HepG2 (cell line): ENCODE measurements at regions not wholly inside any gene's neighbourhood (a gene's known extent, or its start where the extent isn't known, plus 50 kb on each side); places are given as distances from the start of the nearest gene placed in this dataset.

Experiments
- ATAC-seq: fragments of 200-7000 bp; cut with Tn5 transposase; 3 replicates; pipeline ENCODE4 v1.9.1; 2020; ENCODE audit warnings: mild to moderate bottlenecking, moderate library complexity
- BruUV-seq: library from RNA; stranded (reverse); fragments of 400-500 nt; replicated peaks from 2 replicates; lab custom pipeline; 2021; lab: Mats Ljungman, UMichigan
- CTCF ChIA-PET: fragments of 300-600 bp; formaldehyde crosslinking; extraction: SDS; loops from one replicate; lab custom pipeline; 2021; ENCODE audit warnings: low total read pairs, inconsistent platforms, low intra/inter-chr PET ratio; lab: Yijun Ruan, JAX
- POLR2A ChIA-PET: fragments of 350-600 bp; sonication (Branson Sonifier 250); formaldehyde crosslinking; loops from one replicate; lab custom pipeline; 2020; ENCODE audit warnings: antibody characterized with exemption, inconsistent platforms; lab: Yijun Ruan, JAX
- DNase-seq: peaks from one replicate; pipeline ENCODE4 v3.0.0-alpha.2; 2015; ENCODE audit warnings: low spot score
- FAIRE-seq: peaks from 3 replicates; lab custom pipeline; 2011; peaks lifted over from hg19 to GRCh38; lab: Jason Lieb, UNC
- H2AFZ ChIP-seq: one replicate; pipeline ENCODE4 v1.6.1; 2011; ENCODE audit warnings: low read length, inconsistent platforms
- H3K27ac ChIP-seq: fragments of 300-600 bp; 3 replicates; pipeline ENCODE4 v1.8.0; 2011; ENCODE audit warnings: mixed run types, mild to moderate bottlenecking, mixed read lengths, low read length, inconsistent platforms; ENCODE audit not compliant: insufficient read depth; ENCODE audit errors: extremely low read length
- H3K27me3 ChIP-seq, 2 experiments: fragments of 200-600 bp in 1 of 2; 2 replicates in 1 of 2; 3 replicates in 1 of 2; pipeline versions ENCODE4 v1.6.0 to v1.8.0; 2011; ENCODE audit warnings: low read length in 2 of 2, mild to moderate bottlenecking in 2 of 2, moderate library complexity in 2 of 2, inconsistent platforms in 1 of 2; ENCODE audit not compliant: insufficient read depth in 2 of 2, control insufficient read depth in 1 of 2
- H3K36me3 ChIP-seq, 2 experiments: fragments of 200-600 bp in 1 of 2; replicated peaks in 1 of 2; 2 replicates in 1 of 2; 3 replicates in 1 of 2; pipeline versions ENCODE4 v1.5.1 to v1.8.0; 2011; ENCODE audit warnings: low read length in 2 of 2, inconsistent platforms in 1 of 2; ENCODE audit not compliant: insufficient read depth in 2 of 2, control insufficient read depth in 1 of 2
- H3K4me1 ChIP-seq: 2 replicates; pipeline ENCODE4 v1.5.1; 2012; ENCODE audit warnings: low read length, inconsistent platforms; ENCODE audit not compliant: insufficient read depth
- H3K4me2 ChIP-seq: 2 replicates; pipeline ENCODE4 v1.6.0; 2011; ENCODE audit warnings: low read depth, low read length, inconsistent platforms
- H3K4me3 ChIP-seq, 3 experiments: fragments of 200-600 bp in 1 of 3; sonication (generic), shearing (Covaris generic) in 1 of 3; replicated peaks in 1 of 3; 2 replicates each; pipeline ENCODE4 v1.5.1; 2011 to 2016; ENCODE audit warnings: low read length in 3 of 3, inconsistent platforms in 2 of 3, low read depth in 2 of 3, mild to moderate bottlenecking in 2 of 3, control low read depth in 1 of 3, mixed read lengths in 1 of 3; ENCODE audit not compliant: insufficient read depth in 1 of 3
- H3K79me2 ChIP-seq: one replicate; pipeline ENCODE4 v1.6.1; 2011; ENCODE audit warnings: low read length, inconsistent platforms; ENCODE audit not compliant: insufficient read depth
- H3K9ac ChIP-seq: 2 replicates; pipeline ENCODE4 v1.6.0; 2011; ENCODE audit warnings: mild to moderate bottlenecking, low read depth, low read length, inconsistent platforms; ENCODE audit not compliant: insufficient read depth
- H3K9me3 ChIP-seq: 2 replicates; pipeline ENCODE4 v1.5.1; 2012; ENCODE audit warnings: mild to moderate bottlenecking, low read length
- H4K20me1 ChIP-seq: 2 replicates; pipeline ENCODE4 v1.6.0; 2011; ENCODE audit warnings: inconsistent platforms, mild to moderate bottlenecking, low read length, moderate library complexity; ENCODE audit not compliant: insufficient read depth
- KAT7 ChIP-seq: IDR thresholded peaks from 2 replicates; pipeline ENCODE4 v1.6.1; 2018; ENCODE audit warnings: borderline replicate concordance, missing compliant biosample characterization
- MED13 ChIP-seq: sonication (generic); formaldehyde crosslinking; IDR thresholded peaks from 2 replicates; pipeline ENCODE4 v1.5.0; 2020; ENCODE audit warnings: missing genetic modification reagents
- NBN ChIP-seq: fragments of 450-650 bp; conservative IDR thresholded peaks from 2 replicates; pipeline ENCODE4 v1.6.1; 2017
- POLR2A ChIP-seq, 2 experiments: IDR thresholded peaks; 2 replicates each; pipeline ENCODE4 v1.6.1; 2011; ENCODE audit warnings: low read depth in 2 of 2, low read length in 2 of 2, mild to moderate bottlenecking in 1 of 2, moderate library complexity in 1 of 2; ENCODE audit not compliant: insufficient read depth in 1 of 2
- TCF7L2 ChIP-seq: IDR thresholded peaks from 2 replicates; pipeline ENCODE4 v1.6.1; 2011; ENCODE audit warnings: mild to moderate bottlenecking, low read depth, low read length, moderate library complexity
- ZNF598 ChIP-seq: sonication (generic); formaldehyde crosslinking; IDR thresholded peaks from 2 replicates; pipeline ENCODE4 v1.5.1; 2020; ENCODE audit warnings: mild to moderate bottlenecking, missing genetic modification reagents, borderline replicate concordance
- ZNF768 ChIP-seq: sonication (generic); formaldehyde crosslinking; IDR thresholded peaks from 2 replicates; pipeline ENCODE4 v1.4.0; 2020; ENCODE audit warnings: missing genetic modification reagents
- WGBS: methylation state at CpG from one replicate; pipeline ENCODE4 v1.1.6; 2017; ENCODE audit warnings: low lambda C conversion rate; 5-methylcytosine and 5-hydroxymethylcytosine counted together
- in situ Hi-C: cut with HindIII; loops from 2 replicates; pipeline ENCODE4 v1.10.0; 2017; ENCODE audit warnings: low pct_unique_long_range_greater_than_20kb; ENCODE audit not compliant: extremely low pct_ligation_motif_present
- intact Hi-C: fragments of 100-400 bp; cut with micrococcal nuclease; formaldehyde crosslinking; loops from one replicate; pipeline ENCODE4 v1.10.0; 2022; ENCODE audit not compliant: unreplicated experiment
- TF ChIP-seq, protein P1 (sequence below): sonication (generic); formaldehyde crosslinking; IDR thresholded peaks from 2 replicates; pipeline ENCODE4 v1.4.0; 2020; ENCODE audit warnings: mild to moderate bottlenecking, low read depth, missing genetic modification reagents
- TF ChIP-seq, protein P2 (sequence below): sonication (generic); formaldehyde crosslinking; IDR thresholded peaks from 2 replicates; pipeline ENCODE4 v1.5.0; 2020; ENCODE audit warnings: mild to moderate bottlenecking, missing genetic modification reagents, moderate library complexity
- TF ChIP-seq, protein P3 (sequence below): sonication (generic); formaldehyde crosslinking; IDR thresholded peaks from 2 replicates; pipeline ENCODE4 v1.8.0; 2022; ENCODE audit warnings: mild to moderate bottlenecking, missing genetic modification reagents, borderline replicate concordance

DNA sequence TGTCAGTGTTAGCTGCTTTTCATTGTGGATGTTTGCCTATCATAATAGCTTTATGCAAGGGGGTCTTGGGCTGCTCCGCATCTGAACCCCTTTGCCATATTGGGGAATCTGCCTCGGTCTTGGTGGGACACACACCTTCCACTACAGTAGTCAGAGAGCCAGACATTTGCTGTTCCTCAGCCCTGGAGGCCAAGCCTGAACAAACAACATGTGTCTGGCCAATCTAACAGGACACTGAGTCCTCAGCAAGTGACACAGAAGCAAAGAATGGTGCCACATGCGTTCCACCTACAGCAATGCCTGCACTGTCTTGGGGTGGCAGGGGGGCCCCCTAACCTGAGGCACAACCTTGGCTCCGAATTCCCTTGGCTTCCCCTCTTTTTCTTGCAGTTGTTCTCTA is 243.9 kb downstream of the LY86 start:
- H2AFZ ChIP-seq: no peak overlapping the region
- POLR2A ChIA-PET: no interaction called here
- no peak for DNase-seq
- H4K20me1 ChIP-seq: no peaks in the 10 kb centered on the region
- no peaks in the 10 kb centered on the region for H3K79me2 ChIP-seq
- no peak overlapping the region for H3K9ac ChIP-seq
- CTCF ChIA-PET: no interaction called here
- no peak for FAIRE-seq
- BruUV-seq: no TSS peak
- H3K4me3 ChIP-seq: no peak overlapping the region
- intact Hi-C loops: no loop called here
- 25% methylated on average over 4 of the region's 4 CpGs for WGBS
- in situ Hi-C loops: no loop called here
- no peaks in the 10 kb centered on the region for H3K4me1 ChIP-seq
- H3K36me3 ChIP-seq: no peaks in the 10 kb centered on the region
- H3K9me3 ChIP-seq: no peaks in the 10 kb centered on the region
- H3K4me2 ChIP-seq: no peak overlapping the region
- no peak overlapping the region for H3K27ac ChIP-seq
- ATAC-seq: no peak
- peaks cover 0 to 36% of the 10 kb centered on the region in 2 experiments; a peak in 4 of 5 replicates for H3K27me3 ChIP-seq
- no peak for TF ChIP-seq MED13 (CRISPR knock-in tag)
- TF ChIP-seq, protein P1, sequence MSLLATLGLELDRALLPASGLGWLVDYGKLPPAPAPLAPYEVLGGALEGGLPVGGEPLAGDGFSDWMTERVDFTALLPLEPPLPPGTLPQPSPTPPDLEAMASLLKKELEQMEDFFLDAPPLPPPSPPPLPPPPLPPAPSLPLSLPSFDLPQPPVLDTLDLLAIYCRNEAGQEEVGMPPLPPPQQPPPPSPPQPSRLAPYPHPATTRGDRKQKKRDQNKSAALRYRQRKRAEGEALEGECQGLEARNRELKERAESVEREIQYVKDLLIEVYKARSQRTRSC (CRISPR knock-in tag): no peak
- TF ChIP-seq, protein P2, sequence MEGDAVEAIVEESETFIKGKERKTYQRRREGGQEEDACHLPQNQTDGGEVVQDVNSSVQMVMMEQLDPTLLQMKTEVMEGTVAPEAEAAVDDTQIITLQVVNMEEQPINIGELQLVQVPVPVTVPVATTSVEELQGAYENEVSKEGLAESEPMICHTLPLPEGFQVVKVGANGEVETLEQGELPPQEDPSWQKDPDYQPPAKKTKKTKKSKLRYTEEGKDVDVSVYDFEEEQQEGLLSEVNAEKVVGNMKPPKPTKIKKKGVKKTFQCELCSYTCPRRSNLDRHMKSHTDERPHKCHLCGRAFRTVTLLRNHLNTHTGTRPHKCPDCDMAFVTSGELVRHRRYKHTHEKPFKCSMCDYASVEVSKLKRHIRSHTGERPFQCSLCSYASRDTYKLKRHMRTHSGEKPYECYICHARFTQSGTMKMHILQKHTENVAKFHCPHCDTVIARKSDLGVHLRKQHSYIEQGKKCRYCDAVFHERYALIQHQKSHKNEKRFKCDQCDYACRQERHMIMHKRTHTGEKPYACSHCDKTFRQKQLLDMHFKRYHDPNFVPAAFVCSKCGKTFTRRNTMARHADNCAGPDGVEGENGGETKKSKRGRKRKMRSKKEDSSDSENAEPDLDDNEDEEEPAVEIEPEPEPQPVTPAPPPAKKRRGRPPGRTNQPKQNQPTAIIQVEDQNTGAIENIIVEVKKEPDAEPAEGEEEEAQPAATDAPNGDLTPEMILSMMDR (CRISPR knock-in tag): no peak
- no peak for TF ChIP-seq TCF7L2
- TF ChIP-seq, protein P3, sequence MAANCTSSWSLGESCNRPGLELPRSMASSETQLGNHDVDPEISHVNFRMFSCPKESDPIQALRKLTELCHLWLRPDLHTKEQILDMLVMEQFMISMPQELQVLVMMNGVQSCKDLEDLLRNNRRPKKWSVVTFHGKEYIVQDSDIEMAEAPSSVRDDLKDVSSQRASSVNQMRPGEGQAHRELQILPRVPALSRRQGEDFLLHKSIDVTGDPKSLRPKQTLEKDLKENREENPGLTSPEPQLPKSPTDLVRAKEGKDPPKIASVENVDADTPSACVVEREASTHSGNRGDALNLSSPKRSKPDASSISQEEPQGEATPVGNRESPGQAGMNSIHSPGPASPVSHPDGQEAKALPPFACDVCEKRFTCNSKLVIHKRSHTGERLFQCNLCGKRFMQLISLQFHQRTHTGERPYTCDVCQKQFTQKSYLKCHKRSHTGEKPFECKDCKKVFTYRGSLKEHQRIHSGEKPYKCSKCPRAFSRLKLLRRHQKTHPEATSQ: no peak
- TF ChIP-seq KAT7 (CRISPR knock-in tag): no peak
- no peak for TF ChIP-seq ZNF598
- TF ChIP-seq ZNF768 (CRISPR knock-in tag): no peak
- TF ChIP-seq POLR2A (IDR thresholded peaks at IDR 0.05; ENCODE audit: insufficient read depth in 1 of 2, low read depth in 2 of 2, low read length in 2 of 2): no peak
- TF ChIP-seq NBN: no peak
